CD8-positive, alpha-beta memory T cell (primary cell): ENCODE measurements at regions not wholly inside any gene's neighbourhood (a gene's known extent, or its start where the extent isn't known, plus 50 kb on each side); places are given as distances from the start of the nearest gene placed in this dataset.

Experiments
- CTCF ChIA-PET: fragments of 350-600 bp; sonication (Branson Sonifier 250); formaldehyde crosslinking; loops from one replicate; lab custom pipeline; 2021; ENCODE audit warnings: antibody characterized with exemption; lab: Charles Lee
- POLR2A ChIA-PET: fragments of 350-600 bp; sonication (Branson Sonifier 250); formaldehyde crosslinking; loops from one replicate; lab custom pipeline; 2021; ENCODE audit warnings: antibody characterized with exemption; lab: Charles Lee
- DNase-seq, 5 donors: peaks; one replicate each; pipeline versions ENCODE4 v3.0.0 to v3.0.0-alpha.2; 2020 to 2022; ENCODE audit warnings: mixed read lengths in 1 of 5
- H3K27ac ChIP-seq: one replicate; pipeline ENCODE4 v1.7.0; 2013; ENCODE audit warnings: low read depth, mild to moderate bottlenecking, low read length, moderate library complexity
- H3K27me3 ChIP-seq: 2 replicates; pipeline ENCODE4 v1.7.0; 2013; ENCODE audit warnings: low read length, mild to moderate bottlenecking; ENCODE audit not compliant: insufficient read depth, poor library complexity, severe bottlenecking
- H3K36me3 ChIP-seq: 2 replicates; pipeline ENCODE4 v1.7.0; 2013; ENCODE audit warnings: mild to moderate bottlenecking, low read length, moderate library complexity; ENCODE audit not compliant: insufficient read depth
- H3K4me1 ChIP-seq: 2 replicates; pipeline ENCODE4 v1.7.0; 2013; ENCODE audit warnings: mild to moderate bottlenecking, low read length, moderate library complexity; ENCODE audit not compliant: insufficient read depth
- H3K4me3 ChIP-seq: 2 replicates; pipeline ENCODE4 v1.7.0; 2013; ENCODE audit warnings: mild to moderate bottlenecking, low read length
- H3K9me3 ChIP-seq: 2 replicates; pipeline ENCODE4 v1.7.0; 2013; ENCODE audit warnings: mild to moderate bottlenecking, low read length
- H3K27ac Mint-ChIP-seq, 8 donors: one replicate each; pipeline ENCODE4 v1.8.0; 2020 to 2021; ENCODE audit warnings: mixed read lengths in 8 of 8, mild to moderate bottlenecking in 6 of 8, inconsistent platforms in 3 of 8, moderate library complexity in 3 of 8
- H3K27me3 Mint-ChIP-seq, 2 donors: one replicate each; pipeline ENCODE4 v1.8.0; 2020 to 2021; ENCODE audit warnings: mixed read lengths in 2 of 2, mild to moderate bottlenecking in 1 of 2, moderate library complexity in 1 of 2
- H3K36me3 Mint-ChIP-seq, 3 donors: one replicate each; pipeline ENCODE4 v1.8.0; 2020 to 2021; ENCODE audit warnings: mixed read lengths in 3 of 3, inconsistent platforms in 1 of 3, mild to moderate bottlenecking in 1 of 3
- H3K4me1 Mint-ChIP-seq, 3 donors: one replicate each; pipeline ENCODE4 v1.8.0; 2020 to 2021; ENCODE audit warnings: mixed read lengths in 3 of 3, inconsistent platforms in 1 of 3, mild to moderate bottlenecking in 1 of 3
- H3K4me3 Mint-ChIP-seq, 7 donors: one replicate each; pipeline ENCODE4 v1.8.0; 2020 to 2021; ENCODE audit warnings: mixed read lengths in 7 of 7, mild to moderate bottlenecking in 6 of 7, moderate library complexity in 4 of 7, inconsistent platforms in 2 of 7
- H3K9me3 Mint-ChIP-seq, 5 donors: one replicate each; pipeline ENCODE4 v1.8.0; 2020 to 2022; ENCODE audit warnings: mixed read lengths in 5 of 5, mild to moderate bottlenecking in 3 of 5, moderate library complexity in 2 of 5, inconsistent platforms in 1 of 5

DNA sequence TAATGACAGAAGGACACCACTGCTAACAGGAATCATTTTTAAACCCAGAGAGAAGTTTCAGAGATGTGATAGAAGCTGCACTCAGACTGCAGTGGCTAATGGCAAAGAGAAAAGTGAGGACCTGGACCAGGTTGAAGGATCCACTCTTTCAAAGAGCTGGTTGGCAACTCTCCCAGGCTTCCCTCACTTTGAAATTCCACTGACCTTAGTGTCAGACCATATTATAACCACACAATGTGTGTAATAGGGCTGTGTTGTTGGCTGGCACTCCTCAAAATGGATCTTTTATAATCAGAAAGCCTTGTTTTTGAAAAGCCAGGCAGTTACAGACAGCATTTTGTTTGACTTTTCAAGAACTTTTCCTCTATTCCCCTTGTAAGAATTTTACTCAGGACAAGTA lies 280.7 kb downstream of the PRELID2 start:
- Histone ChIP-seq H3K27ac (no peak overlapping the region), H3K9me3 (no peaks in the 10 kb centered on the region), H3K27me3 (no peaks in the 10 kb centered on the region), H3K4me3 (no peak overlapping the region), H3K4me1 (no peaks in the 10 kb centered on the region), H3K36me3 (no peaks in the 10 kb centered on the region)
- H3K4me3 Mint-ChIP-seq, result no peak overlapping the region
- H3K9me3 Mint-ChIP-seq, result peaks cover 0 to 10% (median 2%) of the 10 kb centered on the region in 5 donors
- H3K4me1 Mint-ChIP-seq, result no peaks in the 10 kb centered on the region
- peaks cover 0 to 2% (median 0%) of the 10 kb centered on the region in 3 donors for H3K36me3 Mint-ChIP-seq
- no peak for DNase-seq
- POLR2A ChIA-PET, result no interaction called here
- H3K27me3 Mint-ChIP-seq, result no peaks in the 10 kb centered on the region
- CTCF ChIA-PET, result no interaction called here
- no peak overlapping the region for H3K27ac Mint-ChIP-seq

- H3K36me3 ChIP-seq, result no peaks in the 10 kb centered on the region
- CTCF ChIA-PET, result no interaction called here
These were observed 282.0 kb downstream of the PRELID2 start for GRCh38 chr5:145553177-145553576.

GRCh38 chr5:145551714-145552113 lies 283.4 kb downstream of the PRELID2 start:
- H3K4me1 ChIP-seq, result no peaks in the 10 kb centered on the region
- Mint-ChIP-seq H3K4me3 (no peak overlapping the region), H3K27me3 (no peaks in the 10 kb centered on the region), H3K9me3 (peaks cover 0 to 13% (median 2%) of the 10 kb centered on the region in 5 donors), H3K27ac (no peak overlapping the region), H3K4me1 (no peaks in the 10 kb centered on the region), H3K36me3 (peaks cover 0 to 2% (median 0%) of the 10 kb centered on the region in 3 donors)
- H3K27me3 ChIP-seq, result no peaks in the 10 kb centered on the region
- DNase-seq, result no peak
- H3K4me3 ChIP-seq, result no peak overlapping the region
- no peaks in the 10 kb centered on the region for H3K36me3 ChIP-seq
- ChIA-PET POLR2A (no interaction called here), CTCF (no interaction called here)
- no peaks in the 10 kb centered on the region for H3K9me3 ChIP-seq
- H3K27ac ChIP-seq, result no peak overlapping the region

More at GRCh38 chr5:145553177-145553576, 282.0 kb downstream of the PRELID2 start:
- no peak for DNase-seq
- no peak overlapping the region for H3K27ac Mint-ChIP-seq
- no peak overlapping the region for H3K27ac ChIP-seq
- POLR2A ChIA-PET, result no interaction called here
- no peaks in the 10 kb centered on the region for H3K4me1 Mint-ChIP-seq
- peaks cover 0 to 2% (median 0%) of the 10 kb centered on the region in 3 donors for H3K36me3 Mint-ChIP-seq
- no peaks in the 10 kb centered on the region for H3K9me3 ChIP-seq
- H3K27me3 Mint-ChIP-seq, result no peaks in the 10 kb centered on the region
- H3K9me3 Mint-ChIP-seq, result peaks cover 0 to 12% (median 3%) of the 10 kb centered on the region in 5 donors
- H3K4me1 ChIP-seq, result no peaks in the 10 kb centered on the region
- no peak overlapping the region for H3K4me3 ChIP-seq
- no peaks in the 10 kb centered on the region for H3K27me3 ChIP-seq
- no peak overlapping the region for H3K4me3 Mint-ChIP-seq

DNA sequence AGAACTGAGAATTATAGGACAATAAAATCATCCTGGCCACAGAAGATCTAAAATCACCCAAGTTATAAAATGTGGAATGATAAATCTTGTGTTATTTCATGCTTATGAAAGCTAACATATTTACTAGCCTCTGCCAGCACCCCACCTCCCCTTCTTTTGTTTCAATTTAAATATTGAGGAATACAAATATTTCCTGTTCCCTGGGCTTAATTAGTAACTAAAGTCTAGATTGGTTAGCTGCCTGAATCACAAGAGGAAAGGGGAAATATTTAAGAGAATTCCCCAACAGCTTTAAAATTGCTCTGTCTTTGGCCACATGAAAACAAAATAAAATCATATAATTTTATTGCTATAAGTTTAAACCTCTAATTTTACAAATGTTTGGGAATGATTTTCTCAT lies 287.0 kb downstream of the PRELID2 start:
- Histone ChIP-seq H3K9me3 (no peaks in the 10 kb centered on the region), H3K27ac (no peak overlapping the region), H3K4me1 (no peaks in the 10 kb centered on the region), H3K4me3 (no peak overlapping the region), H3K36me3 (no peaks in the 10 kb centered on the region), H3K27me3 (no peaks in the 10 kb centered on the region)
- H3K9me3 Mint-ChIP-seq, result peaks cover 0 to 10% (median 2%) of the 10 kb centered on the region in 5 donors
- ChIA-PET POLR2A (no interaction called here), CTCF (interaction anchor here (0.7 kb wide), 1 partner anchor 189 kb away, joined by 3 read pairs; no protein-coding TSS in a partner anchor)
- no peaks in the 10 kb centered on the region for H3K27me3 Mint-ChIP-seq
- no peaks in the 10 kb centered on the region for H3K4me1 Mint-ChIP-seq
- no peak for DNase-seq
- H3K4me3 Mint-ChIP-seq, result no peak overlapping the region
- no peak overlapping the region for H3K27ac Mint-ChIP-seq
- no peaks in the 10 kb centered on the region for H3K36me3 Mint-ChIP-seq

DNA sequence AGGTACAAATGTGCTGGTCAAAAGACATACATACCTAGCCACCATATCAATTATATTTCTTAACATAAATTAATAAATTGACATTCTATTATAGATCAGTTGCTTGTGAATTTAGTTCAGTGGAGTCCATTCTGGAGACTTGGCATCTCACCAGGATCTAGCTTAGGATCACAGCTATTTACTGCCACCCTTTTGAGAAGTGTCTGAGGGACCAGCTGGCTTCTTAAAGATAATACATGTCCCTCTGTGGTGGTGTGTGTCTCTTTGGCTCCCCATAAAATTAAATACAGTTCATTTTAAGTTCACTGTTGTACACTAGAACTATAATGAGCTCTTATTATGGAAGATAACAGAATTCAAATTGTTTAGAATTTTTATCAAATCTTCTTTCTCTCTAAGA lies 290.7 kb downstream of the PRELID2 start:
- POLR2A ChIA-PET, result no interaction called here
- no peaks in the 10 kb centered on the region for H3K4me1 Mint-ChIP-seq
- Histone ChIP-seq H3K4me1 (no peaks in the 10 kb centered on the region), H3K4me3 (no peak overlapping the region), H3K27ac (no peak overlapping the region), H3K27me3 (no peaks in the 10 kb centered on the region), H3K9me3 (no peaks in the 10 kb centered on the region), H3K36me3 (no peaks in the 10 kb centered on the region)
- H3K36me3 Mint-ChIP-seq, result no peaks in the 10 kb centered on the region
- H3K27ac Mint-ChIP-seq, result no peak overlapping the region
- H3K27me3 Mint-ChIP-seq, result no peaks in the 10 kb centered on the region
- CTCF ChIA-PET, result no interaction called here
- peaks cover 0 to 6% (median 2%) of the 10 kb centered on the region in 5 donors for H3K9me3 Mint-ChIP-seq
- no peak overlapping the region for H3K4me3 Mint-ChIP-seq
- no peak for DNase-seq

DNA sequence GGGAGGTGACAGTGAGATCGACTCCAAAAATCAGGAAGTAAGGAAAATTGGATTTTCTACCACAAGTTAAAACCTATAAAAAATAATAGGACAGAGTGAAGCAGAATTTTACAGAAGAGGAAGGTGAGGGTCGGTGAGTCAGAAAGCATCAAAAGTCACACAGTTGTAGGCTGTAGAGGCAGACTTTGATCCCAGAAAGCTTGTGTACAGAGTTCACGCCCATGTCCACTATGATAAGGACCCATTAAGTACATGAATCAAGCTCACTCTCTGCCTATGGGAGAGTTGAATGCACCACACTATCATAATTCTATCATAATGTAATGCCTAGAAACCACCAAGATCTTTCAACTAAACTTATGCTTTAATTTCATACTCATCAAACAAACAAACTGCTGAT lies 291.2 kb downstream of the PRELID2 start:
- H3K27ac Mint-ChIP-seq, result no peak overlapping the region
- H3K9me3 Mint-ChIP-seq, result peaks cover 0 to 6% (median 2%) of the 10 kb centered on the region in 5 donors
- Histone ChIP-seq H3K4me1 (no peaks in the 10 kb centered on the region), H3K27me3 (no peaks in the 10 kb centered on the region), H3K27ac (no peak overlapping the region), H3K4me3 (no peak overlapping the region), H3K36me3 (no peaks in the 10 kb centered on the region), H3K9me3 (no peaks in the 10 kb centered on the region)
- POLR2A ChIA-PET, result no interaction called here
- no peaks in the 10 kb centered on the region for H3K4me1 Mint-ChIP-seq
- CTCF ChIA-PET, result no interaction called here
- no peak for DNase-seq
- H3K4me3 Mint-ChIP-seq, result no peak overlapping the region
- no peaks in the 10 kb centered on the region for H3K27me3 Mint-ChIP-seq
- H3K36me3 Mint-ChIP-seq, result no peaks in the 10 kb centered on the region

- Histone ChIP-seq H3K9me3 (no peaks in the 10 kb centered on the region), H3K4me3 (no peak overlapping the region), H3K4me1 (no peaks in the 10 kb centered on the region), H3K27ac (no peak overlapping the region), H3K27me3 (no peaks in the 10 kb centered on the region), H3K36me3 (no peaks in the 10 kb centered on the region)
- Mint-ChIP-seq H3K9me3 (peaks cover 2 to 15% (median 4%) of the 10 kb centered on the region in 5 donors), H3K27ac (no peak overlapping the region), H3K4me3 (no peak overlapping the region), H3K27me3 (no peaks in the 10 kb centered on the region), H3K36me3 (no peaks in the 10 kb centered on the region), H3K4me1 (no peaks in the 10 kb centered on the region)
- ChIA-PET CTCF (no interaction called here), POLR2A (no interaction called here)
- no peak for DNase-seq
These were observed 294.8 kb downstream of the PRELID2 start for GRCh38 chr5:145540375-145540774.

DNA sequence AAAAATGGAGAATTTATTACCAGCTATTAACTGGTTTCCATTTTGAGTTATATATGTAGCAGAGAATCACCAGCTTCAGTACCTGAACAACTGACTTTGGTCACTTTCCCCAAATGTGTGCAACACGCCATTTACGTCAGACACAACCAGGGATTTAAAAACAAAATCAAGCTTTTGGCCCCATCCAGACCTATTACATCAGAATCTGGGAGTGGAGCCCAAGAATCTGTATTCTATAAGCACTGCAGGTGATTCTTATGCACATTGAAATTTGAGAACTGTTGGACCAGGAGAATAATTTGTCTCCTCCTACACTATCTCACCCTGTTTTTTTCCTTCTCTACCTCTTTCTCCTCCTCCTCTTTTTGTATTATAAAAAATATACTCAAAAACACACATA lies 295.9 kb downstream of the PRELID2 start:
- H3K27ac Mint-ChIP-seq, result no peak overlapping the region
- H3K4me3 ChIP-seq, result no peak overlapping the region
- no peak overlapping the region for H3K4me3 Mint-ChIP-seq

GRCh38 chr5:145536133-145536532 lies 299.0 kb downstream of the PRELID2 start:
- Mint-ChIP-seq H3K4me1 (no peaks in the 10 kb centered on the region), H3K27me3 (no peaks in the 10 kb centered on the region), H3K27ac (no peak overlapping the region), H3K4me3 (no peak overlapping the region), H3K9me3 (peaks cover 2 to 15% (median 4%) of the 10 kb centered on the region in 5 donors), H3K36me3 (no peaks in the 10 kb centered on the region)
- ChIA-PET POLR2A (no interaction called here), CTCF (no interaction called here)
- Histone ChIP-seq H3K27ac (no peak overlapping the region), H3K4me1 (no peaks in the 10 kb centered on the region), H3K9me3 (no peaks in the 10 kb centered on the region), H3K27me3 (no peaks in the 10 kb centered on the region), H3K36me3 (no peaks in the 10 kb centered on the region), H3K4me3 (no peak overlapping the region)
- no peak for DNase-seq

More for the DNA sequence above, 295.9 kb downstream of the PRELID2 start:
- DNase-seq, result no peak
- Histone ChIP-seq H3K27me3 (no peaks in the 10 kb centered on the region), H3K4me1 (no peaks in the 10 kb centered on the region), H3K36me3 (no peaks in the 10 kb centered on the region), H3K27ac (no peak overlapping the region), H3K9me3 (no peaks in the 10 kb centered on the region)
- CTCF ChIA-PET, result no interaction called here
- Mint-ChIP-seq H3K4me1 (no peaks in the 10 kb centered on the region), H3K36me3 (no peaks in the 10 kb centered on the region), H3K9me3 (peaks cover 2 to 15% (median 4%) of the 10 kb centered on the region in 5 donors), H3K27me3 (no peaks in the 10 kb centered on the region)
- POLR2A ChIA-PET, result no interaction called here
